ENCODE measurements at regions not wholly inside any gene's neighbourhood (a gene's known extent, or its start where the extent isn't known, plus 50 kb on each side); places are given as distances from the start of the nearest gene placed in this dataset.
"Not testable (repeated sequence)": the region's sequence is repeated elsewhere in the genome, so short reads cannot be mapped to it uniquely, and the experiment has no call there.

- H3K4me3 ChIP-seq, result no peak overlapping the region
- H3K9me3 ChIP-seq, result no peaks in the 10 kb centered on the region
- DNase-seq, result no peak
- WGBS, 5 donors, result 36 to 50% (median 42%) methylated on average over 3 of the region's 3 CpGs
- intact Hi-C loops (cut with DNase I; ENCODE audit: low total_unique reads), result no loop called here
- H3K27me3 ChIP-seq (replicated peaks in 1 of 7), result peaks cover 0 to 36% (median 0%) of the 10 kb centered on the region in 7 donors
- H3K27ac ChIP-seq, result no peak overlapping the region
- H3K36me3 ChIP-seq, result no peaks in the 10 kb centered on the region
- peaks cover 0 to 4% (median 0%) of the 10 kb centered on the region in 6 donors for H3K4me1 ChIP-seq
- no peak for TF ChIP-seq POLR2A (IDR thresholded peaks at IDR 0.05)
- no peak for TF ChIP-seq POLR2AphosphoS5 (IDR thresholded peaks at IDR 0.05)
- TF ChIP-seq CTCF (IDR thresholded peaks at IDR 0.05 in 8 of 11, conservative IDR thresholded peaks at IDR 0.05 in 3 of 11), result no peak
These were observed 446.6 kb downstream of the PTPRU start for GRCh38 chr1:29682919-29683295.

DNA sequence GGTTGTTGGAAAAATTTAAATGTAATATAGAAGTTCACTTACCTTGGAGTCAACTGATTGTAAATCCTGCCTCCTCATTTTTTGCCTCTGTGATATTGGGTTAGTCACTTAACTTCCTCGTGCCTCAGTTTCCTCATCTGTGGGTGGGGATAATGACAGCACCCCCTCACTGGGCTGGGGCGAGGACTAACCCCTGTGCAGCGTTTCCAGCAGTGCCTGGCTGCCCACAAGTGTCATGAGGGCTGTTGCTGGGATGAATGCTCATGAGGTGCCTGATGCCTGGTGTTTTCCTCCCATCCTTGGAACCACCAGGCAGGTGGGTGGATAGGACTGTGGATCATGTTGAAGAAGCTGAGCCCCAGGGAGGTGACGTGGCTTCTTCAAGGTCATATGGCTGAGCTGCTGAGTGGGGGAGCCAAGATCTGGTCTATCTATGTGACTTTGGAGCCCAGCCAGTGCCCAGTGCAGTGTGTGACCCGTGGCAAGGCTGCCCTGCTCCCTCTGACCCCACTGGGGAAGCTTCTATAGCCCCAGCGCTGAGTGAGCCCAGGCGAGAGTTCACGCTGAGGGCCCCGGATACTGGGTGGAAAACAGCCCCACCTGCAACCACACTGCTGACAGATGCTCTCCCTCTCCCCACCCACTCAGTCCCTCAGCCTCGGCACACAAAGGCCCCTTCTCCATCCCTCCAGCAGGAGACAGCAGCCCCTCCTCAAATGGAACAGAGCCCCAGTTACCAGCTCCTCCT, 446.0 kb downstream of the PTPRU start:
- no peak for TF ChIP-seq POLR2AphosphoS5 (IDR thresholded peaks at IDR 0.05)
- TF ChIP-seq POLR2A (IDR thresholded peaks at IDR 0.05), result no peak
- Histone ChIP-seq H3K4me1 (no peaks in the 10 kb centered on the region), H3K4me3 (no peak overlapping the region), H3K36me3 (no peaks in the 10 kb centered on the region), H3K27ac (no peak overlapping the region), H3K27me3 (replicated peaks in 1 of 7) (peaks cover 0 to 40% (median 0%) of the 10 kb centered on the region in 7 donors), H3K9me3 (no peaks in the 10 kb centered on the region)
- 61 to 71% (median 67%) methylated on average over 8 to 10 of the region's 10 CpGs for WGBS, 5 donors
- no peak for DNase-seq
- intact Hi-C loops (cut with DNase I; ENCODE audit: low total_unique reads), result no loop called here

DNA sequence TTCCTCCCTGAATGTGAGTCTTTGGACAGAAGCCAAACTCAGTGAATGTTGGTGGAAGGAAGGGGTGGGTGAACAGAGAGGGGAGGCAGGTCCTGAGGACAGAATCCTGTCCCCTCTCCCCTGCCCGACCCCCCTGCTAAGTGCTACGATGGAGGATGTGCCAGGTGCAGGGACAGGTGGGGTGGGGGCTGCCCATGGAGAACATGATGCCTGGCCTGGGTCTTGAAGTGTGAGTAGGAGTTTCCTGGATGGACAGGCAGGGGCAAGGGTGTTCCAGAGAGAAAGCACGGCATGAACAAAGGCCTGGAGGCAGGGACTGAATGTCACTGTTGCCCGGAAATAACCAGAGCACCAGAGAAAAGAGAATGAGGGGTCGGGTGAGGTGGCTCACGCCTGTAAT, 445.1 kb downstream of the PTPRU start:
- H3K36me3 ChIP-seq; H3K4me3 ChIP-seq; intact Hi-C loops (cut with DNase I; ENCODE audit: low total_unique reads); H3K4me1 ChIP-seq; H3K9me3 ChIP-seq; DNase-seq; H3K27ac ChIP-seq: not testable (repeated sequence)
- H3K27me3 ChIP-seq (replicated peaks in 1 of 7), result peaks cover 0 to 31% (median 0%) of the 10 kb centered on the region in 7 donors
- WGBS, 5 donors, result 58 to 80% (median 79%) methylated on average over 6 of the region's 6 CpGs

DNA sequence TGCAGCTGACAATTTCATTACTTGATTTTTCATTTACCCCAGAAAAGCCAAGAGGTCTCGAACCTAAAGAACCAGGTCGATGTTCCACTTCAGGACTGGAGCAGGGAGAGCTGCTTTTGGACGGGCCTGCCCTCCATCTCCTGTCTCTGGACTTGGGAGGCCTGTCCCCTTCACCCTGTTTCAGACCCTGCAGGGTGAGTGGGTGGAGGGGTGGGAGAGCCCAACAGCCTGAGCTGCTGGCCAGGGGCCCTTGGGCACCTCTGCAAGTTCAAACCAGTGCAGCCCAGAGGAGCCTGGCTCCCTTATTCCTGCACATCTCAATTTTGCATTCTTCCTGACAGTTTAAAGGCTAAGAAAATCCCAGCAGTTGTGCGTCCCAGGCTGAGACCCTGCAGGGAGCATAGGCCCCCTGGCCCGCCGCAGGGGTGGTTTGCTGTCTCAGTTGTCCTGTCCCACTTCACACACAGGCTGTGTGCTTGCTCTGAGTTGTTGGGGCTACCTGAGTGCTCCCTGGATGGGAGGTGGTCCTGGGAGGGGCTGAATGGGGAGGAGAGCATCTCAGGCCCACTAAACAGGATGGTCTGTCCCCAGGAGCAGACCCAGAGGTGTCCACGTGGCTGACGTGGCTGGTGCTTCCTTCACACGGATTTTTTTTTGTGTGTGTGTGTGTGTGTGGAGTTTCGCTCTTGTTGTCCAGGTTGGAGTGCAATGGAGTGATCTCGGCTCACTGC, 443.7 kb downstream of the PTPRU start:
- TF ChIP-seq POLR2A (IDR thresholded peaks at IDR 0.05) (no peak), POLR2AphosphoS5 (IDR thresholded peaks at IDR 0.05) (no peak), CTCF (IDR thresholded peaks at IDR 0.05 in 8 of 11, conservative IDR thresholded peaks at IDR 0.05 in 3 of 11) (no peak)
- no peaks in the 10 kb centered on the region for H3K4me1 ChIP-seq
- no peak for DNase-seq
- no peak overlapping the region for H3K27ac ChIP-seq
- no peaks in the 10 kb centered on the region for H3K9me3 ChIP-seq
- H3K4me3 ChIP-seq, result no peak overlapping the region
- no peaks in the 10 kb centered on the region for H3K36me3 ChIP-seq
- 83 to 92% (median 85%) methylated on average over 8 to 11 of the region's 11 CpGs for WGBS, 5 donors
- peaks cover 0 to 24% (median 0%) of the 10 kb centered on the region in 7 donors for H3K27me3 ChIP-seq (replicated peaks in 1 of 7)
- intact Hi-C loops (cut with DNase I; ENCODE audit: low total_unique reads), result no loop called here

GRCh38 chr1:29679316-29679715, 443.0 kb downstream of the PTPRU start:
- Histone ChIP-seq H3K4me1 (no peaks in the 10 kb centered on the region), H3K27ac (no peak overlapping the region), H3K36me3 (no peaks in the 10 kb centered on the region), H3K9me3 (no peaks in the 10 kb centered on the region), H3K27me3 (replicated peaks in 1 of 7) (peaks cover 0 to 17% (median 0%) of the 10 kb centered on the region in 7 donors), H3K4me3 (no peak overlapping the region)
- WGBS, 5 donors, result 84 to 96% (median 90%) methylated on average over 5 of the region's 5 CpGs
- TF ChIP-seq POLR2AphosphoS5 (IDR thresholded peaks at IDR 0.05), result no peak
- no peak for TF ChIP-seq POLR2A (IDR thresholded peaks at IDR 0.05)
- TF ChIP-seq CTCF (IDR thresholded peaks at IDR 0.05 in 8 of 11, conservative IDR thresholded peaks at IDR 0.05 in 3 of 11), result no peak
- DNase-seq, result no peak
- intact Hi-C loops (cut with DNase I; ENCODE audit: low total_unique reads), result no loop called here

Data from spleen (tissue), 11 donors.